ENCODE measurements at regions not wholly inside any gene's neighbourhood (a gene's known extent, or its start where the extent isn't known, plus 50 kb on each side); places are given as distances from the start of the nearest gene placed in this dataset.

GRCh38 chr15:89414571-89414970, 79.9 kb upstream of the POLG start:
- no peak for TF ChIP-seq POLR2AphosphoS5 (IDR thresholded peaks at IDR 0.05; ENCODE audit: low read depth, low read length)
- no peak for TF ChIP-seq CTCF (IDR thresholded peaks at IDR 0.05)

All from Panc1 (cell line).